GM21529 (cell line): ENCODE measurements at regions not wholly inside any gene's neighbourhood (a gene's known extent, or its start where the extent isn't known, plus 50 kb on each side); places are given as distances from the start of the nearest gene placed in this dataset.

ENCODE experiments used
- ATAC-seq: cut with Tn5 transposase; IDR thresholded peaks from one replicate; pipeline ENCODE4 v1.9.1; 2021; ENCODE audit not compliant: unreplicated experiment

- ATAC-seq: no peak
Measured at GRCh38 chr11:109249597-109249996, 172.4 kb upstream of the C11orf87 start.

- ATAC-seq: no peak
Measured at GRCh38 chr11:109251230-109251629, 170.8 kb upstream of the C11orf87 start.

- no peak for ATAC-seq
Measured at GRCh38 chr11:109264128-109264527, 157.9 kb upstream of the C11orf87 start.

GRCh38 chr11:109267293-109268095 lies 154.5 kb upstream of the C11orf87 start:
- ATAC-seq: no peak

- no peak for ATAC-seq
Measured at GRCh38 chr11:109275931-109276330, 146.1 kb upstream of the C11orf87 start.

GRCh38 chr11:109285465-109285864 lies 136.5 kb upstream of the C11orf87 start:
- ATAC-seq: no peak

- ATAC-seq: no peak
Measured at GRCh38 chr11:109291553-109291952, 130.4 kb upstream of the C11orf87 start.

GRCh38 chr11:109298865-109299264 lies 123.1 kb upstream of the C11orf87 start:
- no peak for ATAC-seq

GRCh38 chr11:109300211-109300610 lies 121.8 kb upstream of the C11orf87 start:
- ATAC-seq: no peak

GRCh38 chr11:109302591-109303334 lies 119.2 kb upstream of the C11orf87 start:
- no peak for ATAC-seq

GRCh38 chr11:109303342-109303741 lies 118.6 kb upstream of the C11orf87 start:
- no peak for ATAC-seq

- no peak for ATAC-seq
Measured at GRCh38 chr11:109304159-109304558, 117.8 kb upstream of the C11orf87 start.

- no peak for ATAC-seq
Measured at GRCh38 chr11:109305009-109305408, 117.0 kb upstream of the C11orf87 start.

GRCh38 chr11:109306322-109306721 lies 115.7 kb upstream of the C11orf87 start:
- no peak for ATAC-seq

GRCh38 chr11:109307366-109307765 lies 114.6 kb upstream of the C11orf87 start:
- no peak for ATAC-seq

GRCh38 chr11:109308551-109308950 lies 113.4 kb upstream of the C11orf87 start:
- ATAC-seq: no peak

GRCh38 chr11:109309153-109309552 lies 112.8 kb upstream of the C11orf87 start:
- ATAC-seq: no peak

- no peak for ATAC-seq
Measured at GRCh38 chr11:109317726-109318125, 104.3 kb upstream of the C11orf87 start.

GRCh38 chr11:109320595-109320994 lies 101.4 kb upstream of the C11orf87 start:
- no peak for ATAC-seq

- ATAC-seq: no peak
Measured at GRCh38 chr11:109326781-109327180, 95.2 kb upstream of the C11orf87 start.

- no peak for ATAC-seq
Measured at GRCh38 chr11:109329716-109330115, 92.3 kb upstream of the C11orf87 start.

- ATAC-seq: no peak
Measured at GRCh38 chr11:109338131-109338530, 83.9 kb upstream of the C11orf87 start.
